GM21526 (cell line): ENCODE measurements at regions not wholly inside any gene's neighbourhood (a gene's known extent, or its start where the extent isn't known, plus 50 kb on each side); places are given as distances from the start of the nearest gene placed in this dataset.
"Not testable (repeated sequence)": the region's sequence is repeated elsewhere in the genome, so short reads cannot be mapped to it uniquely, and the experiment has no call there.

ENCODE experiments used
- ATAC-seq: cut with Tn5 transposase; IDR thresholded peaks from one replicate; pipeline ENCODE4 v1.9.1; 2021; ENCODE audit warnings: moderate library complexity; ENCODE audit not compliant: unreplicated experiment, low FRiP score

- not testable (repeated sequence) for ATAC-seq
Observed at GRCh38 chr15:84094720-84095119, 140.9 kb upstream of the GOLGA6L4 start.

GRCh38 chr15:84097053-84097452 is 138.5 kb upstream of the GOLGA6L4 start:
- not testable (repeated sequence) for ATAC-seq

- no peak for ATAC-seq
Observed at GRCh38 chr15:84098604-84099003, 137.0 kb upstream of the GOLGA6L4 start.

GRCh38 chr15:84099181-84099580 is 136.4 kb upstream of the GOLGA6L4 start:
- no peak for ATAC-seq

GRCh38 chr15:84103345-84103744 is 132.2 kb upstream of the GOLGA6L4 start:
- no peak for ATAC-seq

- no peak for ATAC-seq
Observed at GRCh38 chr15:84104853-84105252, 130.7 kb upstream of the GOLGA6L4 start.

GRCh38 chr15:84108728-84109127 is 126.8 kb upstream of the GOLGA6L4 start:
- no peak for ATAC-seq

- no peak for ATAC-seq
Observed at GRCh38 chr15:84111575-84111974, 124.0 kb upstream of the GOLGA6L4 start.

- ATAC-seq = no peak
Observed at GRCh38 chr15:84112025-84112424, 123.5 kb upstream of the GOLGA6L4 start.

GRCh38 chr15:84113919-84114318 is 121.7 kb upstream of the GOLGA6L4 start:
- no peak for ATAC-seq

GRCh38 chr15:84114680-84115079 is 120.9 kb upstream of the GOLGA6L4 start:
- ATAC-seq = not testable (repeated sequence)

GRCh38 chr15:84119351-84119750 is 116.2 kb upstream of the GOLGA6L4 start:
- ATAC-seq = not testable (repeated sequence)

GRCh38 chr15:84120903-84121302 is 114.7 kb upstream of the GOLGA6L4 start:
- ATAC-seq = not testable (repeated sequence)

- ATAC-seq = not testable (repeated sequence)
Observed at GRCh38 chr15:84128706-84129105, 106.9 kb upstream of the GOLGA6L4 start.

GRCh38 chr15:84130098-84130831 is 105.3 kb upstream of the GOLGA6L4 start:
- ATAC-seq = not testable (repeated sequence)

- ATAC-seq = not testable (repeated sequence)
Observed at GRCh38 chr15:84135931-84136456, 99.6 kb upstream of the GOLGA6L4 start.

GRCh38 chr15:84142888-84143337 is 92.7 kb upstream of the GOLGA6L4 start:
- ATAC-seq = peak; percentile 95

- ATAC-seq = no peak
Observed at GRCh38 chr15:84143753-84144314, 91.7 kb upstream of the GOLGA6L4 start.

GRCh38 chr15:84144946-84145345 is 90.6 kb upstream of the GOLGA6L4 start:
- not testable (repeated sequence) for ATAC-seq

GRCh38 chr15:84146299-84146698 is 89.3 kb upstream of the GOLGA6L4 start:
- not testable (repeated sequence) for ATAC-seq

GRCh38 chr15:84147307-84147706 is 88.3 kb upstream of the GOLGA6L4 start:
- not testable (repeated sequence) for ATAC-seq
